ENCODE measurements at regions not wholly inside any gene's neighbourhood (a gene's known extent, or its start where the extent isn't known, plus 50 kb on each side); places are given as distances from the start of the nearest gene placed in this dataset.

- Histone ChIP-seq H3K27me3 (ENCODE audit: control insufficient read depth in 2 of 2, insufficient read depth in 2 of 2, low read length in 2 of 2) (no peaks in the 10 kb centered on the region), H3K9me3 (replicated peaks; ENCODE audit: control insufficient read depth, insufficient read depth, low read length) (no peaks in the 10 kb centered on the region), H3K9me1 (replicated peaks; ENCODE audit: control insufficient read depth, extremely low read depth, insufficient read depth, low read length) (no peaks in the 10 kb centered on the region), H4K20me1 (replicated peaks; ENCODE audit: control insufficient read depth, extremely low read depth, insufficient read depth, low read length) (no peaks in the 10 kb centered on the region), H3K4me2 (ENCODE audit: insufficient read depth, low read length) (no peak overlapping the region), H3K4me1 (ENCODE audit: control insufficient read depth, extremely low read depth, insufficient read depth, low read length) (peaks cover 2% of the 10 kb centered on the region), H3K4me3 (replicated peaks in 1 of 3; ENCODE audit: insufficient read depth in 1 of 3, low read depth in 1 of 3, low read length in 3 of 3) (no peak overlapping the region), H3K36me3 (ENCODE audit: control insufficient read depth in 2 of 2, extremely low read depth in 1 of 2, insufficient read depth in 2 of 2, low read length in 2 of 2) (no peaks in the 10 kb centered on the region), H3K27ac (ENCODE audit: insufficient read depth, low read depth, low read length) (no peak overlapping the region), H3K9ac (replicated peaks; ENCODE audit: extremely low read depth, insufficient read depth, low read length) (no peak overlapping the region), H2AFZ (ENCODE audit: low read depth, low read length) (no peak overlapping the region), H3K79me2 (ENCODE audit: control insufficient read depth, insufficient read depth, low read length) (no peaks in the 10 kb centered on the region)
- no TSS peak for BruUV-seq (replicated peaks)
- DNase-seq (ENCODE audit: low read depth, low spot score) (no peak), FAIRE-seq (no peak)
- POLR2A ChIA-PET, result no interaction called here
- CTCF ChIA-PET, result interaction anchor here (0.9 to 1.7 kb wide), 2 partner anchors 73 to 164 kb away, joined by 3 to 4 read pairs; no protein-coding TSS in a partner anchor
- TF ChIP-seq JUN (IDR thresholded peaks at IDR 0.05; ENCODE audit: borderline replicate concordance, insufficient read depth, insufficient read length, low read depth) (no peak), POLR2AphosphoS5 (IDR thresholded peaks at IDR 0.05; ENCODE audit: insufficient read depth, low read depth, low read length) (no peak), FOS (IDR thresholded peaks at IDR 0.05; ENCODE audit: borderline replicate concordance, insufficient read depth, low read length) (no peak), GATA2 (IDR thresholded peaks at IDR 0.05; ENCODE audit: insufficient read depth, insufficient read length, low read depth, low read length) (no peak), CTCF (IDR thresholded peaks at IDR 0.05; ENCODE audit: extremely low read depth in 1 of 2, insufficient read depth in 1 of 2, low read depth in 1 of 2, low read length in 2 of 2) (no peak), POLR2A (IDR thresholded peaks at IDR 0.05; ENCODE audit: low read depth, low read length) (no peak), MYC (IDR thresholded peaks at IDR 0.05; ENCODE audit: low read depth, low read length) (no peak), EZH2 (IDR thresholded peaks at IDR 0.05; ENCODE audit: borderline replicate concordance, low read depth, low read length, severe bottlenecking) (no peak)
- TF ChIP-seq, protein P1, sequence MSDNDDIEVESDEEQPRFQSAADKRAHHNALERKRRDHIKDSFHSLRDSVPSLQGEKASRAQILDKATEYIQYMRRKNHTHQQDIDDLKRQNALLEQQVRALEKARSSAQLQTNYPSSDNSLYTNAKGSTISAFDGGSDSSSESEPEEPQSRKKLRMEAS (IDR thresholded peaks at IDR 0.05; ENCODE audit: insufficient read depth, insufficient read length), result no peak
- intact Hi-C loops (cut with micrococcal nuclease) (no loop called here), dilution Hi-C loops (cut with MboI; ENCODE audit: extremely low pct_ligation_motif_present, low sequenced_read_pairs) (no loop called here)
Measured at GRCh38 chr2:10235909-10236550, 66.7 kb upstream of the HPCAL1 start.

Measured in endothelial cell of umbilical vein (primary cell).